ENCODE measurements at regions not wholly inside any gene's neighbourhood (a gene's known extent, or its start where the extent isn't known, plus 50 kb on each side); places are given as distances from the start of the nearest gene placed in this dataset.

DNA sequence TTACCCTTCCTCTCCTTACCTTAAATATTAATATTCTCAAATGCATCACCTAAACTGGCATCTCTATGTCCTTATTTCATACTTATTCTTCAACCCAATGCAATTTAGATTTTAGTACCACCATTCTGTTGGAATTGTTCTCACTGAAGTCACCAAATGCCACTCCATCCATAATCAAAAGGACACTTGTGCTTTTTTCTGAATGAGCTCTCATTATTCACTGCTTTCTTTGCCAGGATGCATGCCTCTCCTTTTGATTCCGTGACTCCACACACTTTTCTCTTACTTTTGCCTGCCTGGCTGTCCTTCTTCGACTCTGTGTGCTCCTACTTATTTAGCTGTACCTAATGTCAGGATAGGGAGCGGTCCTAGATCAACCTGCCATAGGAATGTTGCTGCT is 633.1 kb upstream of the BOD1L1 start:
- no peak for DNase-seq
- H3K27me3 Mint-ChIP-seq (ENCODE audit: low read depth in 3 of 3): peaks cover 0 to 2% (median 0%) of the 10 kb centered on the region in 3 donors
- no peak overlapping the region for H3K4me3 Mint-ChIP-seq
- no peak overlapping the region for H3K27ac Mint-ChIP-seq
- H3K9me3 Mint-ChIP-seq: peaks cover 0 to 7% (median 0%) of the 10 kb centered on the region in 6 donors
- no peaks in the 10 kb centered on the region for H3K36me3 Mint-ChIP-seq
- H3K4me1 Mint-ChIP-seq: no peaks in the 10 kb centered on the region

DNA sequence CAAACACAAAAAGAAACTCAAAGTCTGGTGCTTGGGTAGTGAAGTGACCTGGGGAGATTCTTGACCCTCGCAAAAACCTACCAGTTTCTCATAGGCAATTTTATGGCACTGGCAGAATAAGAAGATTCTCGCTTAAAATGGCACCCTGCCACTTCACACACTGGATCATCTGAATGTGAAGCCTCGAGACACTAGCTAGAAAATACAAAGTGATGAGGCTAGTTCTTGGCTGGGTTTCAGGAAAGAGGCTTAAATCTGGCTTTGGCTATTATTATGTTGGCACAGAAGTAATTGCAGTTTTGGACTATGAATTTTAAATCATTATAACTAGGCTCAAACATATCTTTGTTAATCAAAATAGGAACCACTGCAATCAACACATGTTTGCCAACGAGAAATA is 634.7 kb upstream of the BOD1L1 start:
- peaks cover 0 to 2% (median 0%) of the 10 kb centered on the region in 3 donors for H3K27me3 Mint-ChIP-seq (ENCODE audit: low read depth in 3 of 3)
- no peaks in the 10 kb centered on the region for H3K36me3 Mint-ChIP-seq
- H3K27ac Mint-ChIP-seq: no peak overlapping the region
- no peaks in the 10 kb centered on the region for H3K4me1 Mint-ChIP-seq
- no peak for DNase-seq
- H3K9me3 Mint-ChIP-seq: peaks cover 0 to 7% (median under 1%) of the 10 kb centered on the region in 6 donors
- no peak overlapping the region for H3K4me3 Mint-ChIP-seq

DNA sequence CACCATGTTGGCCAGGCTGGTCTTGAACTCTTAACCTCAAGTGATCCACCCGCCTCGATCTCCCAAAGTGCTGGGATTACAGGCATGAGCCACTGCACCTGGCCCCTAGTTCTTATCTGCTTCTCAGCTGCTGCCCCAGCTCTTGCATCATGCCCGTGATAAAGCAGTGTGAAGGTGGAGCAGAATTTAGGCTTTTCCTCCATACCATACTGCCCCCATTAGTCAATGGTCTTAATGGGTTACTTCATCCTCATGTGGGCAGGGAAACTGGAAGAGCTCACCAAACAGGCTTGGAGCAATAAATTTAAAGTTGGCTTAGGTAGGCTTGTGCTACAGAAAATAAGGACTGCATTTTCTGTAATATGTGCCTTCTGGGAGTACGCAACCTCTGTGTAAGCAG is 636.9 kb upstream of the BOD1L1 start:
- Mint-ChIP-seq H3K4me3 (no peak overlapping the region), H3K27ac (no peak overlapping the region), H3K27me3 (ENCODE audit: low read depth in 3 of 3) (peaks cover 0 to 2% (median 0%) of the 10 kb centered on the region in 3 donors), H3K4me1 (no peaks in the 10 kb centered on the region), H3K36me3 (no peaks in the 10 kb centered on the region), H3K9me3 (peaks cover 0 to 10% (median under 1%) of the 10 kb centered on the region in 6 donors)
- no peak for DNase-seq

DNA sequence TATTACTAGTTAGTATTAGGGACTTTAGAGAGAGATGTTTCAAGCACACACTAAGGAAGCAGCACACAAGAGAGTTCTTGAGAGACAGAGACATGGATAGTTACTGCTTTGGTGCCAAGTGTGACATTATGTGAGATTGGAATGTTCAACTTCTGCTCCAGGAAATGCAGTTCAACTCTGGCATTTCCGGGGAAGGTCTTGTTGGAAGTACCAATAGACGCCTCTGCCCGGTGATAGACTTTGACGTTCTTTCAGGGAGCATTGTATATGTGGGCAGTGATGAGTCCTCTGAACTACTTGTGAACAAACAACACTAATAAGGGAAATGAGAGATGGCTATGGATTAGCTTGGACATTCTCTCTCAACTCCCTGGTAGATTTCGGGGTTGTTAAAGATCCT is 638.1 kb upstream of the BOD1L1 start:
- Mint-ChIP-seq H3K4me1 (peaks cover 6 to 11% of the 10 kb centered on the region in 2 donors), H3K9me3 (peaks cover 0 to 10% (median under 1%) of the 10 kb centered on the region in 6 donors)

DNA sequence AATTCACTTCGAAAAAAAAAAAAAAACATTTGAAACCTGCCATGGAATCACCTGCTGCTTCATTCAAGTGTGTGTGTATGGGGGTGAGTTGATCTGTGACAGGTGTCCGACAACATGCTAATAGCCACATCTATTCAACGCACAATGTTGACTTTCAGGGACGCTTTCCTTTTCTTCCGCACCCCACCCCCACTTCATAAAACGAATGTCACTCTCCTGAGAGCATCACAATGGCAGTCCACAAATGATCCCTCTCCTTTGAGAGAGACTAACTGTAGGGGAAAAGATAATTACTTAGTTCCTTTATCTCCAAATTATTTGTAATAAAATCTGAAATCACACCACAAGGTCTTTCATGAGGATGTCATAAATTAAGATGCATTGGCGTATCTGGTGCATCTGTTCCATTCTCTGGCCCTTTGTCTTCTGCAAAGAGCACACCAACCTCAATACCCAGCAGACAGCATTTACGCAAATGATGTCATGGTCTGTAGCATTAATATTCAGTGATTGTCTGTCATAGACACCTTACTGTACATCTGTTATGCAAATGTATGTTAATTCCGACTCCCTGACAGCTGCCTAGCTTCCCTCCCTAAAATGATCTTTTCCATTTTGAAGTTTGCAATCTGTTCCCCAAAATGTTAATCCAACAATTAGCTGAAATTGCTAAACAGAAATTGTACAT is 640.0 kb upstream of the BOD1L1 start:
- Mint-ChIP-seq H3K27ac (no peak overlapping the region), H3K27me3 (ENCODE audit: low read depth in 3 of 3) (peaks cover 0 to 2% (median 0%) of the 10 kb centered on the region in 3 donors), H3K9me3 (peaks cover 0 to 10% (median under 1%) of the 10 kb centered on the region in 6 donors), H3K4me3 (no peak overlapping the region), H3K4me1 (peaks cover 17 to 29% of the 10 kb centered on the region in 2 donors), H3K36me3 (no peaks in the 10 kb centered on the region)
- DNase-seq: no peak

More for the DNA sequence above, 638.1 kb upstream of the BOD1L1 start:
- Mint-ChIP-seq H3K4me3 (no peak overlapping the region), H3K27me3 (ENCODE audit: low read depth in 3 of 3) (peaks cover 0 to 2% (median 0%) of the 10 kb centered on the region in 3 donors), H3K27ac (no peak overlapping the region), H3K36me3 (no peaks in the 10 kb centered on the region)
- DNase-seq: no peak

DNA sequence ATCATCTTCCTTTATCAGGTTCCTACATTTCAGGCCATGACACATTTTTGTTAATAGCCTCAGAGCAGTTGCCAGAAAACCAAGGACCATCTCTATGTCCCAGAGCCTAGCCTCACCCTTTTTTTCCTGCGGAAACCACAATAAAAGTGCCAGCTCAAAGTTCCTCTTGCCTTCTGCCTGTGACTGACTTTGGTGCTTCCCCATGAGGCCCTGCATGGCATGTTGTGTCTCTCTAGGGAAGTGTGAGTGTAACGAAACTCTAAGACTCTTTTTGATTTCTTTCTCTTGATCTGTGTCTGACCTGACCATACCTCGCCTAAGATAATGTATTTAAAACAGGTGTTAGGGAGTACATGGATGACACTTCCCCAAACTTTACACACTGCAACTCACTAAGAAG is 642.3 kb upstream of the BOD1L1 start:
- Mint-ChIP-seq H3K27ac (peak overlapping the region in 1 of 6 donors; percentile 8), H3K36me3 (no peaks in the 10 kb centered on the region), H3K4me1 (peaks cover 18 to 31% of the 10 kb centered on the region in 2 donors), H3K27me3 (ENCODE audit: low read depth in 3 of 3) (no peaks in the 10 kb centered on the region), H3K9me3 (peaks cover 0 to 5% (median 0%) of the 10 kb centered on the region in 6 donors), H3K4me3 (peak overlapping the region in 1 of 5 donors; percentile 36)
- no peak for DNase-seq

DNA sequence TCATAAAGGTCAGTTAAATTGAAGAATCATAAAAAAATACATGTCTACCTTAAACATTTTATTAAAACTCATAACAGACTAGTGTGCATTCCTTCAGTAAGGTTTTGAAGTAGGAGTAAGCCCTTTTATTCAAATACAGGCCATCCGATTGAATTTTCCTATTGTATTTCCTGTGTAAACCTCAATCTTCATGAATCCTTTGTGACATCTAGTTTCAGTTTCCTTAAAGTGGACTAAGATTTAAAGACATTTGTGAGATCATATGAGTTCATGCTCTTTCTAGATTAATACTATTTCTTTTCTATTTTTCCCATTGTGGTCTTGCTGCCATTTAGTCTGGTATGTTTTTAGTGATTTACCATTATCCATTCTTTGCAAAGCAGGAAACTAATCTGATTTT is 644.7 kb upstream of the BOD1L1 start:
- Mint-ChIP-seq H3K4me1 (peaks cover 18 to 31% of the 10 kb centered on the region in 2 donors), H3K27ac (peak overlapping the region in 1 of 6 donors; percentile 47), H3K27me3 (ENCODE audit: low read depth in 3 of 3) (no peaks in the 10 kb centered on the region), H3K36me3 (no peaks in the 10 kb centered on the region), H3K4me3 (peak overlapping the region in 1 of 5 donors; percentile 16), H3K9me3 (peaks cover 0 to 4% (median 3%) of the 10 kb centered on the region in 6 donors)
- no peak for DNase-seq

DNA sequence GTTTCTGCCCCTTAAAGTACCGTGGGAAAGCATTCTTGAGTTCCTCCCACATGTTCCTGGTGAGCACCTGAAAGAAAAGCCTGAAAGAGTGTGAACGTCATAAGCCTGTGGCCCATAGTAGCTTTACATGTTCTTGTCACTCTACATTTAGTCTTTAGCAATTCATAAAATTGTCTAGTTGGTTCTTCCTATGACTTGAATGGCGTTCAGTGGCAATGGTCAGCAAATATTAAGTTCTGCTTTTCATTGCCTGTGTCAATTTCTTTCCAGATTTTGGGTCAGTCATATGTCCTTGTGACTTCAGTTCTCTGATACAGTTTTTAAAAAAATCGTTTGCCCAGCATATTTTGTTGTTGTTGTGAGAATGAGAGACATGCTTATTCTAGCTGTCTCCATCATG is 650.0 kb upstream of the BOD1L1 start:
- DNase-seq: no peak
- Mint-ChIP-seq H3K4me3 (no peak overlapping the region), H3K4me1 (peaks cover under 1 to 3% of the 10 kb centered on the region in 2 donors), H3K9me3 (peaks cover 0 to 4% (median 0%) of the 10 kb centered on the region in 6 donors), H3K27me3 (ENCODE audit: low read depth in 3 of 3) (no peaks in the 10 kb centered on the region), H3K36me3 (no peaks in the 10 kb centered on the region), H3K27ac (no peak overlapping the region)

DNA sequence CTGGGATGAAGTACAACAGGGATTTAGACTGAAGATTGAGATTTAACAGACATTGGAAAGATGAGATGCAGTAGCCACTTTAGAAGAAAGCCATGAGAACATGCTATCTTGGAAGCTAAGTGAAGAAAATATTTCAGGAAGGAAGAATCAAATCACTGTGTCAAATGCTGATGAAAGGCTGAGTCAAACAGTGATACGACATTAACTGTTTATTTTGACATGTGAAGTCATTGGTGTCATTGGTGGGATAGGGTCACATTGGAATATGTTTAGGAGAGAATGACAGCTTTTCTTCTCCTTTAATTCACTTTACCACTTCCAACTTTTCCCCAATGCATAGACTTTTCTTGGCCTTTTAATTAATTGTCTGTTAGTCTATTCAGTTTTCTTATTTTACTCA is 653.0 kb upstream of the BOD1L1 start:
- Mint-ChIP-seq H3K9me3 (peaks cover 0 to 4% (median 0%) of the 10 kb centered on the region in 6 donors), H3K4me3 (no peak overlapping the region), H3K36me3 (no peaks in the 10 kb centered on the region), H3K27ac (no peak overlapping the region), H3K27me3 (ENCODE audit: low read depth in 3 of 3) (no peaks in the 10 kb centered on the region), H3K4me1 (no peaks in the 10 kb centered on the region)
- no peak for DNase-seq

DNA sequence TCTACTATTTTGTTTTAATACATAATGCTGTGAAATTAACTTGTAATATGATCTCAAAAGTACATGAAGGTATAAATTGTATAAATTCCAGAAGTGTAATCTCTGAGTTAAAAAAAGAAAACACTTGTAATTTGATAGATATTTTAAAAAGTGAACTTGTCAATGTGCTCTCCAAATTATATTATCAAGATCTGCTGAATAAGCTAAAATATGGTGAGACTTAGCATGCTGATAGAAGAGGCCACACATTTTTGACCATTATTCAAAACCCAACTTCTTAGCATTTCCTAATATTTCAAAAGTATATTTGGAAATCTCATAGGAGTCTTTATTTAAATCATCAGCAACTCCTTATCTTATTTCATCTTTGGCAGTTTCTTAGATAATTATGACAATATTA is 657.1 kb upstream of the BOD1L1 start:
- H3K36me3 Mint-ChIP-seq: no peaks in the 10 kb centered on the region
- no peaks in the 10 kb centered on the region for H3K4me1 Mint-ChIP-seq
- peaks cover 0 to 2% (median 0%) of the 10 kb centered on the region in 3 donors for H3K27me3 Mint-ChIP-seq (ENCODE audit: low read depth in 3 of 3)
- no peak overlapping the region for H3K27ac Mint-ChIP-seq
- DNase-seq: no peak
- no peak overlapping the region for H3K4me3 Mint-ChIP-seq
- H3K9me3 Mint-ChIP-seq: peaks cover 0 to 15% (median 3%) of the 10 kb centered on the region in 6 donors

DNA sequence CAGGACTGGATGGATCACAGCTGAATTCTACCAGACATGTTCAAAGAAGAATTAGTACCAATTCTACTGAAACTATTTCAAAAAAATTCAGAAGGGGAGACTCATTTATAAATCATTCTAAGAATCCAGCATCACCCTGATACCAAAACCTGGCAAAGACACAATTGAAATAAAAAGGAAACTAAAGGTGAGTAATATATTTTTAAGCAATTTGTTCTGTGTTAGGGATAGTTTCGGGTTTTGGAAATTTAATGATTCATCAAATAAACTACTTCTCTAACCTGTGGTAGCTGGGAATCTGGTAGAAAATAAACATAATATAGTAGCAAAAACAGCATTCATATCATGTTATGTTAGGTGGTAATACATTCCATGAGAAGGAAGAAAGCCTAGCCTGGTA is 662.2 kb upstream of the BOD1L1 start:
- H3K4me3 Mint-ChIP-seq: no peak overlapping the region
- no peak overlapping the region for H3K27ac Mint-ChIP-seq
- no peaks in the 10 kb centered on the region for H3K4me1 Mint-ChIP-seq
- H3K27me3 Mint-ChIP-seq (ENCODE audit: low read depth in 3 of 3): peaks cover 0 to 2% (median 0%) of the 10 kb centered on the region in 3 donors
- DNase-seq: no peak
- no peaks in the 10 kb centered on the region for H3K36me3 Mint-ChIP-seq
- H3K9me3 Mint-ChIP-seq: peaks cover 0 to 25% (median 6%) of the 10 kb centered on the region in 6 donors

DNA sequence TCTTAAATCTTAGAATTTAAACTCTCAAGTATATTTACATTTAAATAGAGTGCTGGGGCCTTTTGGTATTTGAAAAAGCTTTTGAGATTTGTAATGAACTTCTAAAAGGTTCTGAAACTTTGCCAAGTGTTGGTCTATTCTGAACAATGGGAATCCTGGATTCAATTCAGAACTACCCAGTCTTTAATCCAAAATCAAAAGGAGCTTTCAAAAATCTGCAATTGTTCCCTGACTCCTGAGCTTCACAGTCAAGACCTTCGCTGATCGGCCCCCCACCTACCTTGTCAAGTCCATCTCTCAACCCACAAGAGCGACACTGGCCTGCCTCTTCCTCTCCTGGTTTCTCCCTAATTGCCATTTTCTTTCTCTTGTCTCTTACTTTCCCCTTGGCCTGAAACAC is 666.1 kb upstream of the BOD1L1 start:
- peaks cover 0 to 2% (median 0%) of the 10 kb centered on the region in 3 donors for H3K27me3 Mint-ChIP-seq (ENCODE audit: low read depth in 3 of 3)
- H3K4me1 Mint-ChIP-seq: no peaks in the 10 kb centered on the region
- no peak overlapping the region for H3K4me3 Mint-ChIP-seq
- no peak for DNase-seq
- H3K9me3 Mint-ChIP-seq: peaks cover 4 to 22% (median 7%) of the 10 kb centered on the region in 6 donors
- no peak overlapping the region for H3K27ac Mint-ChIP-seq
- peaks cover 0 to 4% (median 0%) of the 10 kb centered on the region in 3 donors for H3K36me3 Mint-ChIP-seq

DNA sequence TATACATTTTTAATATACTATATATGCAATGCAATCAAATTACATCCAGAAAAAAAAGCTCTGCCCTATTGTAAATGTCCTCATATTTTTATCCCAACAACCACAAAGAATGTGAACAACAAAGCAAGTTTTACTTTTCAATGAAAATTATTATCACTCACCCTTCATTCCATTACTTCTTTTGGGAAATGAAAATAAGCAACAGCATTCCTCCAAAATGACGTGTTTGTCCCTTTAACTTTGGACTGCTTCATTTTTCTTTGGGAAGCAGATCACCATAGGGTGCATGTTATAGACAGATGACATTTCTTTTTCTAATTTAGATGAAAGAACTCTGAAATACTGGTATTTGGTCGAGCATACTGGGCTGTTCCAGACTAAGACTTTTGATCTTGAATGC is 667.1 kb upstream of the BOD1L1 start:
- DNase-seq: no peak
- no peak overlapping the region for H3K27ac Mint-ChIP-seq
- peaks cover 0 to 2% (median 0%) of the 10 kb centered on the region in 3 donors for H3K27me3 Mint-ChIP-seq (ENCODE audit: low read depth in 3 of 3)
- no peak overlapping the region for H3K4me3 Mint-ChIP-seq
- H3K9me3 Mint-ChIP-seq: peaks cover 4 to 15% (median 6%) of the 10 kb centered on the region in 6 donors
- peaks cover 0 to 4% (median 0%) of the 10 kb centered on the region in 3 donors for H3K36me3 Mint-ChIP-seq
- no peaks in the 10 kb centered on the region for H3K4me1 Mint-ChIP-seq

DNA sequence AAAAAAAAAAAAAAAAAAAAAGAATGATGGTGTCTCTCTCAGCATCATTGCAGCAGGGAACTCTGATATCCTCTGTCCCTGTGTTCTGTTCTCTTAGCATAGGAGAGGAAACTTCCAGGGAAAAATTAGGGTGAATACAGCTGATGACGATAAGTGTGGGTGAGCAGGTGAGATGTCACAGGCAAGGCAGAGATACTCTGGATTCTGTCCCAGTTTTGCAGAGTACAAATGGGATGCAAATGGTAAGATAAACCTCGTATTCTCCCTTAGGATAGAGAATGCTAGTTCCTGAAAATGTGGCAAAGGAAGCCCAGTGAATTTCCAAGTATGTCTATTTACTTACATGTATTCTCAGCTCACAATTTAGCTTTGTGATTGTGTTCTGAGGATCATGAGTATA is 671.6 kb upstream of the BOD1L1 start:
- peaks cover 0 to 4% (median 0%) of the 10 kb centered on the region in 3 donors for H3K36me3 Mint-ChIP-seq
- DNase-seq: no peak
- H3K4me3 Mint-ChIP-seq: no peak overlapping the region
- no peak overlapping the region for H3K27ac Mint-ChIP-seq
- peaks cover 2 to 12% (median 4%) of the 10 kb centered on the region in 6 donors for H3K9me3 Mint-ChIP-seq
- no peaks in the 10 kb centered on the region for H3K4me1 Mint-ChIP-seq
- H3K27me3 Mint-ChIP-seq (ENCODE audit: low read depth in 3 of 3): peaks cover 0 to 2% (median 0%) of the 10 kb centered on the region in 3 donors

All from immature natural killer cell (primary cell).